ENCODE measurements at regions not wholly inside any gene's neighbourhood (a gene's known extent, or its start where the extent isn't known, plus 50 kb on each side); places are given as distances from the start of the nearest gene placed in this dataset.

GRCh38 chr1:172727956-172728603, 69.2 kb downstream of the FASLG start:
- TF ChIP-seq, protein P1, sequence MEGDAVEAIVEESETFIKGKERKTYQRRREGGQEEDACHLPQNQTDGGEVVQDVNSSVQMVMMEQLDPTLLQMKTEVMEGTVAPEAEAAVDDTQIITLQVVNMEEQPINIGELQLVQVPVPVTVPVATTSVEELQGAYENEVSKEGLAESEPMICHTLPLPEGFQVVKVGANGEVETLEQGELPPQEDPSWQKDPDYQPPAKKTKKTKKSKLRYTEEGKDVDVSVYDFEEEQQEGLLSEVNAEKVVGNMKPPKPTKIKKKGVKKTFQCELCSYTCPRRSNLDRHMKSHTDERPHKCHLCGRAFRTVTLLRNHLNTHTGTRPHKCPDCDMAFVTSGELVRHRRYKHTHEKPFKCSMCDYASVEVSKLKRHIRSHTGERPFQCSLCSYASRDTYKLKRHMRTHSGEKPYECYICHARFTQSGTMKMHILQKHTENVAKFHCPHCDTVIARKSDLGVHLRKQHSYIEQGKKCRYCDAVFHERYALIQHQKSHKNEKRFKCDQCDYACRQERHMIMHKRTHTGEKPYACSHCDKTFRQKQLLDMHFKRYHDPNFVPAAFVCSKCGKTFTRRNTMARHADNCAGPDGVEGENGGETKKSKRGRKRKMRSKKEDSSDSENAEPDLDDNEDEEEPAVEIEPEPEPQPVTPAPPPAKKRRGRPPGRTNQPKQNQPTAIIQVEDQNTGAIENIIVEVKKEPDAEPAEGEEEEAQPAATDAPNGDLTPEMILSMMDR (IDR thresholded peaks at IDR 0.05; ENCODE audit: poor library complexity), result peak; percentile 35
- no peak for TF ChIP-seq EZH2phosphoT487 (IDR thresholded peaks at IDR 0.05; ENCODE audit: low read depth, severe bottlenecking, unreplicated experiment)
